CD14-positive monocyte (primary cell): ENCODE measurements at regions not wholly inside any gene's neighbourhood (a gene's known extent, or its start where the extent isn't known, plus 50 kb on each side); places are given as distances from the start of the nearest gene placed in this dataset.

Source experiments
- DNase-seq, 3 donors: peaks; one replicate each; pipeline ENCODE4 v3.0.0-alpha.2; 2011 to 2022
- H2AFZ ChIP-seq: 2 replicates; pipeline ENCODE4 v1.6.0; 2012; ENCODE audit warnings: mild to moderate bottlenecking, low read depth, low read length, inconsistent platforms; ENCODE audit not compliant: insufficient read depth, poor library complexity, severe bottlenecking
- H3K27ac ChIP-seq, 2 donors: 1 replicate in 1 of 2; 2 replicates in 1 of 2; pipeline ENCODE4 v1.5.1; 2012 to 2013; ENCODE audit warnings: low read length in 2 of 2, control low read depth in 1 of 2, inconsistent platforms in 1 of 2, low read depth in 1 of 2, mild to moderate bottlenecking in 1 of 2
- H3K27me3 ChIP-seq, 2 donors: one replicate each; pipeline versions ENCODE4 v1.6.0 to v1.6.1; 2011 to 2013; ENCODE audit warnings: low read length in 2 of 2; ENCODE audit not compliant: control insufficient read depth in 2 of 2, insufficient read depth in 2 of 2
- H3K36me3 ChIP-seq, 2 donors: replicated peaks in 1 of 2; 1 replicate in 1 of 2; 2 replicates in 1 of 2; pipeline versions ENCODE4 v1.5.1 to v1.6.1; 2012 to 2013; ENCODE audit warnings: low read length in 2 of 2, control low read depth in 1 of 2, inconsistent platforms in 1 of 2, mild to moderate bottlenecking in 1 of 2; ENCODE audit not compliant: insufficient read depth in 2 of 2, control insufficient read depth in 1 of 2
- H3K4me1 ChIP-seq, 2 donors: 1 replicate in 1 of 2; 2 replicates in 1 of 2; pipeline versions ENCODE4 v1.5.1 to v1.6.1; 2012 to 2013; ENCODE audit warnings: low read length in 2 of 2, control low read depth in 1 of 2, inconsistent platforms in 1 of 2, mild to moderate bottlenecking in 1 of 2, moderate library complexity in 1 of 2; ENCODE audit not compliant: insufficient read depth in 2 of 2, control insufficient read depth in 1 of 2
- H3K4me2 ChIP-seq: replicated peaks from 2 replicates; pipeline ENCODE3; 2012; ENCODE audit warnings: low read length, moderate library complexity, mild to moderate bottlenecking; ENCODE audit not compliant: poor library complexity, severe bottlenecking; ENCODE audit errors: extremely low read depth
- H3K4me3 ChIP-seq, 3 experiments: fragments of 200-600 bp in 1 of 3; sonication (generic) in 1 of 3; replicated peaks in 1 of 3; 1 replicate in 2 of 3; 2 replicates in 1 of 3; pipeline ENCODE4 v1.5.1; 2011 to 2013; ENCODE audit warnings: low read length in 3 of 3, mild to moderate bottlenecking in 3 of 3, control low read depth in 2 of 3, low read depth in 2 of 3, inconsistent platforms in 1 of 3, moderate library complexity in 1 of 3
- H3K79me2 ChIP-seq: 2 replicates; pipeline ENCODE4 v1.6.0; 2012; ENCODE audit warnings: mild to moderate bottlenecking, control low read depth, inconsistent platforms, low read length, moderate library complexity; ENCODE audit not compliant: insufficient read depth
- H3K9ac ChIP-seq: 2 replicates; pipeline ENCODE4 v1.6.0; 2017; ENCODE audit warnings: low read length, mild to moderate bottlenecking; ENCODE audit not compliant: insufficient read depth, poor library complexity, severe bottlenecking
- H3K9me3 ChIP-seq, 2 donors: replicated peaks in 1 of 2; 1 replicate in 1 of 2; 2 replicates in 1 of 2; pipeline versions ENCODE4 v1.5.1 to v1.6.1; 2012 to 2013; ENCODE audit warnings: low read length in 2 of 2, control low read depth in 1 of 2; ENCODE audit not compliant: control insufficient read depth in 1 of 2, insufficient read depth in 1 of 2
- H4K20me1 ChIP-seq: 2 replicates; pipeline ENCODE4 v1.6.0; 2012; ENCODE audit warnings: mild to moderate bottlenecking, low read length, control low read depth, moderate library complexity; ENCODE audit not compliant: insufficient read depth
- H3K27ac Mint-ChIP-seq, 7 donors: one replicate each; pipeline ENCODE4 v1.8.0; 2020; ENCODE audit warnings: mild to moderate bottlenecking in 7 of 7, mixed read lengths in 7 of 7, moderate library complexity in 6 of 7, inconsistent platforms in 2 of 7
- H3K27me3 Mint-ChIP-seq, 3 donors: one replicate each; pipeline ENCODE4 v1.8.0; 2021 to 2022; ENCODE audit warnings: low read depth in 3 of 3, mild to moderate bottlenecking in 3 of 3, mixed read lengths in 3 of 3, moderate library complexity in 3 of 3, inconsistent platforms in 1 of 3
- H3K36me3 Mint-ChIP-seq, 2 donors: one replicate each; pipeline ENCODE4 v1.8.0; 2020; ENCODE audit warnings: mixed read lengths in 2 of 2, inconsistent platforms in 1 of 2, mild to moderate bottlenecking in 1 of 2
- H3K4me1 Mint-ChIP-seq: one replicate; pipeline ENCODE4 v1.8.0; 2020; ENCODE audit warnings: mild to moderate bottlenecking, mixed read lengths
- H3K4me3 Mint-ChIP-seq, 2 donors: one replicate each; pipeline ENCODE4 v1.8.0; 2020; ENCODE audit warnings: mild to moderate bottlenecking in 2 of 2, mixed read lengths in 2 of 2, moderate library complexity in 1 of 2
- H3K9me3 Mint-ChIP-seq, 7 donors: one replicate each; pipeline ENCODE4 v1.8.0; 2020 to 2022; ENCODE audit warnings: mixed read lengths in 7 of 7, mild to moderate bottlenecking in 6 of 7, moderate library complexity in 6 of 7, inconsistent platforms in 2 of 7
- CTCF ChIP-seq: fragments of 200-600 bp; IDR thresholded peaks from one replicate; pipeline ENCODE4 v1.8.0; 2022; ENCODE audit warnings: antibody characterized with exemption, mild to moderate bottlenecking
- WGBS: methylation state at CpG from one replicate; pipeline ENCODE4 v1.1.5; 2013; ENCODE audit warnings: missing lambda C conversion rate; ENCODE audit not compliant: insufficient coverage; 5-methylcytosine and 5-hydroxymethylcytosine counted together
- intact Hi-C, 2 donors: fragments of 100-400 bp; cut with micrococcal nuclease; formaldehyde crosslinking; loops; one replicate each; pipeline versions ENCODE4 v1.15.0 to v1.15.1; 2023

- Histone ChIP-seq H4K20me1 (no peaks in the 10 kb centered on the region), H3K4me1 (no peaks in the 10 kb centered on the region), H3K9ac (no peak overlapping the region), H3K9me3 (no peaks in the 10 kb centered on the region), H2AFZ (no peak overlapping the region), H3K4me3 (no peak overlapping the region), H3K36me3 (no peaks in the 10 kb centered on the region), H3K27me3 (no peaks in the 10 kb centered on the region), H3K79me2 (no peaks in the 10 kb centered on the region), H3K4me2 (no peak overlapping the region), H3K27ac (no peak overlapping the region)
- WGBS, result 71% methylated on average over 4 of the region's 5 CpGs
- no peaks in the 10 kb centered on the region for H3K4me1 Mint-ChIP-seq
- no peak overlapping the region for H3K27ac Mint-ChIP-seq
- H3K9me3 Mint-ChIP-seq, result peaks cover 0 to 5% (median 2%) of the 10 kb centered on the region in 7 donors
- no peak for DNase-seq
- TF ChIP-seq CTCF, result no peak
- H3K36me3 Mint-ChIP-seq, result no peaks in the 10 kb centered on the region
- intact Hi-C loops, result no loop called here
- no peak overlapping the region for H3K4me3 Mint-ChIP-seq
- peaks cover 0 to 2% (median 0%) of the 10 kb centered on the region in 3 donors for H3K27me3 Mint-ChIP-seq
Measured at GRCh38 chr9:87180361-87180760, 233.1 kb upstream of the GAS1 start.

GRCh38 chr9:87180841-87181240, 233.5 kb upstream of the GAS1 start:
- no peak for DNase-seq
- H3K36me3 ChIP-seq, result no peaks in the 10 kb centered on the region
- intact Hi-C loops, result no loop called here
- Mint-ChIP-seq H3K4me3 (no peak overlapping the region), H3K27ac (no peak overlapping the region), H3K9me3 (peaks cover 0 to 5% (median 2%) of the 10 kb centered on the region in 7 donors), H3K4me1 (no peaks in the 10 kb centered on the region), H3K27me3 (peaks cover 0 to 2% (median 0%) of the 10 kb centered on the region in 3 donors), H3K36me3 (no peaks in the 10 kb centered on the region)
- no peaks in the 10 kb centered on the region for H4K20me1 ChIP-seq
- no peak for TF ChIP-seq CTCF
- WGBS, result no CpG with 5 or more reads among the region's 2 CpGs
- H3K79me2 ChIP-seq, result no peaks in the 10 kb centered on the region
- H3K9ac ChIP-seq, result no peak overlapping the region
- no peaks in the 10 kb centered on the region for H3K27me3 ChIP-seq
- H3K27ac ChIP-seq, result no peak overlapping the region
- no peak overlapping the region for H2AFZ ChIP-seq
- no peak overlapping the region for H3K4me3 ChIP-seq
- no peak overlapping the region for H3K4me2 ChIP-seq
- H3K9me3 ChIP-seq, result no peaks in the 10 kb centered on the region
- H3K4me1 ChIP-seq, result no peaks in the 10 kb centered on the region
